HG02973 (cell line): ENCODE measurements at regions not wholly inside any gene's neighbourhood (a gene's known extent, or its start where the extent isn't known, plus 50 kb on each side); places are given as distances from the start of the nearest gene placed in this dataset.

Experiments
- ATAC-seq: cut with Tn5 transposase; IDR thresholded peaks from one replicate; pipeline ENCODE4 v1.9.1; 2021; ENCODE audit warnings: moderate library complexity; ENCODE audit not compliant: unreplicated experiment

DNA sequence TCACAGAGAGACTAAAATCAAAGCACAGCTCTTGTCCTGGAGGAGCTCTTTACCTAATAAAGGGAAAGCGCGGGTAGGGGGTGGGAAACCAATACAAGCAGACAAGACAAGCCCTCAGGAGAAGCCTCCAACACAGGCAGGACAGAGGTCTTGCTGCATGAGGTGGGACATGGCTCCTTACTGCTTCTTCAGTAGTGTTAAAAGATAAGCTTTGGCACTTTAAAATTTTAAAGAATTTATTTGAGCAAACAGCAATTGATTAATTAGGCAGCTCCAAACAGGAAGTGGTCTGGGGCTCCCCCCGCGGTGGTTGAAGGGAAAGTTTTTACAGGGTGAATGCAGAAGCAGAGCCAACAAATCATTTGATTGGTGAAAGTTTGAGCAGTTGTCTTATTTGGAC, 50.3 kb upstream of the MACC1 start:
- peak; percentile 64 for ATAC-seq

DNA sequence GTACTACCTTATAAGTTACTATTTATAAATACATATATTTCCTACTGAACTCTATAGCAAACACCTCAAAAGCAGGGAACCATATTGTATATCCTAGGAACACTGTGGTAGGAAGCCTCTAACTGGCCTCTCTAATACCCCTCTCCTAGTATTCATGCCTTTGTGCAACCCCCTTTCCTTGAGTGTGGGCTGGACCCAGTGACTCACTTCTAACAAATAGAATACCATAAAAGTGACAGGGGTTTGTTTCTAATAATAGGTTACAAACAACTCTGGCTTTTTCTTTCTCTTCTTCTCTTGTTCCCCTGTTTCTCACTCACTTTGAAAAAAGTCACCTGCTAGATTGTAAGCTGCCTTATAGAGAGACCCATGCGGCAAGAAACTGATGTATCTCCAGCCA, 51.6 kb upstream of the MACC1 start:
- ATAC-seq = no peak

- ATAC-seq = no peak
These were observed 52.5 kb upstream of the MACC1 start for GRCh38 chr7:20269726-20270125.

DNA sequence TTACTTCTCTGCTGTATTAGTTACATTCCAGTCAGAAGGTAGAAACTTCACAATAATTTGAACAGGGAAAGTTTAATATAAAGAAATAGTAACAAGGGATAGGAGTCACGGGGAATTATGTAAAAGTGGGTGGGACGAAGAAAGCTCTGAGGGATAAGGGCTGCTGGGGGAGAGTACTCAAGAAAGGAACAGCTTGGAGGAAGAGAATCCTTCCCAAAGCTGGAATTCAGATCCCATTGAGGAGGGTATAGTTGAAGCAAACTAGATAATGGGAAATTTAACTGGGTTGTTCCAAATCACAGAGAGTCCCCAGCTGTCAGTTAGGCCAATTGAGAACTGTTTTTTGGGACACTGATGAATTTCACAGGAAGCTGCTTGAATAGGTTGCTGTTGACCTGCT, 53.2 kb upstream of the MACC1 start:
- no peak for ATAC-seq

DNA sequence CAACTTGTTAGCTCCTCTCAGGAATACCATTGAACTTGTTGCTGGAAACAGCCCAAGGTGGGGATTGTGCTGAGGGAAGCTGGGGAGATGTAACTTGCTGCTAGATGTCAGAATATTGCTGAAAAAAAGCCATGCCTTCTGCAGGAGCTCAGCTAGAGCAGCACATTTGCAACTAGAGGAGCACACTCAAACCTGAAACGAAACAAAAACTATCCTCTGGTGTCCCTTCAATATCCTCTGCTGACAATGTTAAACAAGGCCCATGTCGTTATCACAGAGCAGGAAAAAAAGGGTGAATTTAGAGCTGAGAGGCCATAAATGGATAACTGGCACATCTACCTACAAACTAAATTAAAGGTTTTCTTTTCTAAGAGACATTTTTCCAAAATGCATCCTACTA, 53.7 kb upstream of the MACC1 start:
- peak; percentile 52 for ATAC-seq

DNA sequence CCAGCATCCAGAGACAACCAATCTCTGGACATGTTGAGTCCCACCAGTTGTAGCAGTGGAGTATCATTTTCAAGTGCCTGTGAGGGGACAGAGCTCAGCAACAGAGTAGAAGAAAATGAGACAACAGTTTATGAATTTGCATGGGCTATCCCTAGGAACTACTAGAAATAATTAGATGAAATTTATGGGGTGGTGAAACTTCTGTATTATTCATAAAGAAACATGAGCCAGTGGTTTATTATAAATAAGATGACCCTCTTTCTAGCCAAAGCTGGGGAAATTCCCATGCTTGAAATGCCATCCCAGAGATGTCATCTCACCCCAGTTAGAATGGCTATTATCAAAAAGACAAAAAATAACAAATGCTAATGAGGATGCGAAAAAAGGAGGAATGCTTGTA, 55.1 kb upstream of the ITGB8 start:
- no peak for ATAC-seq

GRCh38 chr7:20276705-20277472, 53.8 kb upstream of the ITGB8 start:
- ATAC-seq = no peak

GRCh38 chr7:20279979-20280378, 50.7 kb upstream of the ITGB8 start:
- no peak for ATAC-seq

DNA sequence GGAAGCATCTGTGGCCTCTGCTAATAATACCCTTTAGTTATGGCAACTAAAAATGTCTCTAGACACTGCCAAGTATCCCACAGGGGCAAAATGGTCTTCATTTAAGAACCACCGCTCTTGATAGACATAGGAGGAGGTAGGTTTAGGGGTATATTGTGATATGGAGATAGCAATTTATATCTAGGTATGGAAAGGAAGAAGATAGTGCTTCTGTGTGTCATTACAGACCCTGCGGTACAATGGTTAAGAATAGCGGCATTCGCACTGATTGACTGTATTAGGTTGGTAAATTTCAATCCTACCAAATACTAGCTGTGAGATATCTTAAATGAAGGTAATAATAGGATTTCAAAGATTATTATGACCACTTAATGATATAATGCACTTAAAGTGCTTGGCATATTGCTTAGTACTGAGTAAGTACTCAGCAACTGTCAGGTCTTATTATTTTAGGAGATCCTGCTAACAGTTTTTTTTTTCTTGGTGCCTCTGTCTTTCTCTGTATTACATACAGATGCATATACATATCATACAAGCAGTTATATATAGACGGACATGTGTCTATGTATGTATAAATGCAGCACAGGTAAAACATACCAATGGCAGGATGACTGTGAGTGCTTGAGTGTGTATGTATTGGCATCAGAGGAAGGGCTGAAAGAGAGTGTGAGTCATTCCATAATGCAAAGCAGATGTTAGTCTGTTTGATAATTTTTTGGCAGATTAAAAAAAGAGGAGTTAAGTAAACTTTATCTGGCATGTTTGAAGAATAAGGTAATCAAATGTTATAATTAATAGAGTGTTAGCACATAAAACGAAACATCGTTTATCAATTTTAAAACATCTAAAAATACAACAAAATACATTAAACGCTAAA, 50.0 kb upstream of the ITGB8 start:
- ATAC-seq = no peak
